ENCODE measurements at regions not wholly inside any gene's neighbourhood (a gene's known extent, or its start where the extent isn't known, plus 50 kb on each side); places are given as distances from the start of the nearest gene placed in this dataset.
"Not testable (repeated sequence)": the region's sequence is repeated elsewhere in the genome, so short reads cannot be mapped to it uniquely, and the experiment has no call there.

GRCh38 chr7:25437308-25437707 lies 209.0 kb upstream of the NPVF start:
- H3K27me3 Mint-ChIP-seq = peaks cover 5% of the 10 kb centered on the region
- H3K36me3 Mint-ChIP-seq = peaks cover 2% of the 10 kb centered on the region
- no peaks in the 10 kb centered on the region for H3K4me1 Mint-ChIP-seq
- peaks cover 19% of the 10 kb centered on the region for H3K9me3 Mint-ChIP-seq
- H3K4me3 Mint-ChIP-seq = no peak overlapping the region
- DNase-seq (ENCODE audit: low spot score in 2 of 2) = no peak
- ATAC-seq (ENCODE audit: low read depth) = no peak
- H3K27ac Mint-ChIP-seq = no peak overlapping the region

DNA sequence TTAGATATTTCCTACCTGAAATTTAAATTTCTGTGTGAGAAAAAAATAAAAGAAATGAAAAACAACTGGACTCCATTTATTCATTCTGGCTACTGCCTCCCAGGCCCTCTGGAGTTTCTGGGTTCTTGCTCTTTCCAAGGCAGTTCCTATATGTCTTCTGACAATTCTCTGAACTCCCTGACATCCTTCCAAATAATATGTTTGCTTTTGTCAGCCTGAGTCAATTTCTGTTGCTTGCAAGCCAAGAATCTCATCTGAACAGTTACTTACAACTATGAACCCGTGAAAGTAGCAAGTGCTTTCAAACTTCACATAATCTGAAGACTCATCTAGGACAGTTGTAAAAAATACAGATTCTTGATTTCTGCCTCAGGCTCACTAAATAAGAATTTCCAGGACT lies 216.7 kb upstream of the NPVF start:
- Mint-ChIP-seq H3K36me3 (peaks cover 9% of the 10 kb centered on the region), H3K4me3 (no peak overlapping the region), H3K4me1 (no peaks in the 10 kb centered on the region), H3K27me3 (peaks cover 11% of the 10 kb centered on the region), H3K9me3 (peaks cover 26% of the 10 kb centered on the region), H3K27ac (no peak overlapping the region)
- DNase-seq (ENCODE audit: low spot score in 2 of 2) (no peak), ATAC-seq (ENCODE audit: low read depth) (no peak)

DNA sequence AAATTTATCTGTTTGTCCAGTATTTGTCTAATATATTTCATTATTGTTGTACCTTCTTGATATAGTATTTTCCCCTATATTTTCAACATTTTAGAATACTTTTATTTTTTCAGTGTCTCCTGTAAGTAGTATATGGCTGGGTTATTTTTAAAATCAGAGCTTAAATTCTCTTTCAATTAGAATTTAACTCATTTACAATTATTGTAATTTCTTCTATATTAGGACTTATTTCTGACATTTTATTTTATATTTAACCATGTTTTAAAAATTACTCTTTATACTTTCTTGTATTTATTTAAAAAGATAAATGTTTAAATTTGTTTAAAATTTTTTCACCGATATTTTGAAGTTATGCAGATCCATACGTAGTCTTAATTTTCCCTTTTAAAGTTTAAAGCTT lies 220.0 kb upstream of the NPVF start:
- Mint-ChIP-seq H3K27ac (no peak overlapping the region), H3K4me1 (no peaks in the 10 kb centered on the region), H3K36me3 (peaks cover 1% of the 10 kb centered on the region), H3K4me3 (no peak overlapping the region), H3K9me3 (peaks cover 2% of the 10 kb centered on the region), H3K27me3 (peaks cover 4% of the 10 kb centered on the region)
- ATAC-seq (ENCODE audit: low read depth) (no peak), DNase-seq (ENCODE audit: low spot score in 2 of 2) (no peak)

DNA sequence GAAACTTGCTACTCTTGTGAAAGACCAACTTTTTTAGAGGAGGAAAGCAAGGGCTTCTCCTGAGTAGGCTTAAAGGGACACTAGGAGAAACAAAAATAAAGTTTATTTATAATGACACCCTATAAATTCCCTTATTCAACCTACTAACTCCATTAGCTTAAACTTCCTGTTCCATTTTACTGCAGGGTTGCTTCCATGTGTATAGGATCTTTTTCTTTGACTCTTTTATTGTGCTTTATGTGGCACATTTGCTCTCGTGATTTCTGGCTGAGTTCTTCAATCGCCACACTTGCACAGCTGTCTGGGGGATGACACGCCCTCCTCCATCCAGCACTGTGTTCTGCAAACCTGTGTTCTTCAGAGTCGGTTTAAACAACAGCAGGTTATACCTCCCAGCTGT lies 225.7 kb upstream of the NPVF start:
- H3K9me3 Mint-ChIP-seq = no peaks in the 10 kb centered on the region
- no peak overlapping the region for H3K4me3 Mint-ChIP-seq
- no peaks in the 10 kb centered on the region for H3K36me3 Mint-ChIP-seq
- ATAC-seq (ENCODE audit: low read depth) (no peak), DNase-seq (ENCODE audit: low spot score in 2 of 2) (no peak)
- H3K27ac Mint-ChIP-seq = no peak overlapping the region
- H3K4me1 Mint-ChIP-seq = peaks cover 8% of the 10 kb centered on the region
- peaks cover 2% of the 10 kb centered on the region for H3K27me3 Mint-ChIP-seq

DNA sequence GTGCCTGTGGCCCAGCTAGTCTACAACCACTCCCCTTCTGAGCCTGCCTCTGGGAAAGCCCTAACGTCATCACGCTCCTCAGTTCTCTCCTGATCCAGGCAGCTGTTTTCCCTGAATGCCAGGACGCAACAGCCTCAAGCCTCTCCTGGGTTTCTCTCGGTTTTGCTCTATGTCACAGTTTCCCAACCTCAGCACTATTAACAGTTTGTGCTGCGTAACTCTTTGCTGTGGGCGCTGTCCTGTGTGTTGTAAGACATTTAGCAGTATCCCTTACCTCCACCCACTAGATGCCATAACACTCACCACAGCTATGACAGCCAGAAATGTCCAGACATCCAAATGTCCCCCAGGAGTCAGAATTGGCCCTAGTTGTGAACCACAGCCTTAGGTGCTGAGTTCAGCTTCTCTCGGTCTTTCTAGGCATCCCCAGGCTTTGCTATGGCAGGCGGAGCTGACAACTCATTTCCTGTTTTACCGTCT lies 226.3 kb upstream of the NPVF start:
- Mint-ChIP-seq H3K4me1 (peaks cover 8% of the 10 kb centered on the region), H3K36me3 (no peaks in the 10 kb centered on the region), H3K4me3 (no peak overlapping the region), H3K9me3 (no peaks in the 10 kb centered on the region), H3K27ac (no peak overlapping the region), H3K27me3 (peaks cover 2% of the 10 kb centered on the region)
- ATAC-seq (ENCODE audit: low read depth) (no peak), DNase-seq (ENCODE audit: low spot score in 2 of 2) (no peak)

DNA sequence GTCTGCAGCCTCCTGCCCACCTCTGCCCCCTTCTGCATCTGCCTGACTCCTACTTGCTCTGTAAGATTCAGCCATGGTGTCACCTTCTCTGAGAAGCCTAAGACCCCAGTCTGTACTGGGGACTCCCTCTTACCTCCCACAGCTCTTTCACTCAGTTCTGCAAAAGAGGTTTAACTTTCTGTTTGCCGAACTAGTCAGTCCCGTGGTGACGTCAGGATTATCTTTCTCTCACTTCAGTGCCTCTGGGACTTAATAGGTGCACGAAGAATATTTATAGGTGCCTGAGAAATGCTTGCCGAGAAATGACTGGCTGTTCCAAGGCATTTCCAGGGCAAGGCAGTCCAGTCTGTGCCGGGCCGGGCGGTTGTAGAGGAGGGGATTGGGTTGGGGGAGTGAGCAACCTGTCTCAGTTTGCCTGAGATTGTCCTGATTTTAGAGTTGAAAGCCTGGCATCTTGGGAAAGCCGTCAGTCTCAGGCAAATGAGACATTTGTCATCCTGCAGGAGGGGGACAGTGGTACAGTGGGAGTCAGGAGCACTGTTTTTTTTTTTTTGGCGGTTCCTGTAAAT lies 227.5 kb upstream of the NPVF start:
- no peak overlapping the region for H3K27ac Mint-ChIP-seq
- no peak for DNase-seq (ENCODE audit: low spot score in 2 of 2)
- H3K4me1 Mint-ChIP-seq = peaks cover 8% of the 10 kb centered on the region
- no peak for ATAC-seq (ENCODE audit: low read depth)
- no peak overlapping the region for H3K4me3 Mint-ChIP-seq
- no peaks in the 10 kb centered on the region for H3K9me3 Mint-ChIP-seq
- H3K27me3 Mint-ChIP-seq = peaks cover 7% of the 10 kb centered on the region
- H3K36me3 Mint-ChIP-seq = no peaks in the 10 kb centered on the region

GRCh38 chr7:25456467-25457171 lies 228.3 kb upstream of the NPVF start:
- H3K4me1 Mint-ChIP-seq = peaks cover 8% of the 10 kb centered on the region

DNA sequence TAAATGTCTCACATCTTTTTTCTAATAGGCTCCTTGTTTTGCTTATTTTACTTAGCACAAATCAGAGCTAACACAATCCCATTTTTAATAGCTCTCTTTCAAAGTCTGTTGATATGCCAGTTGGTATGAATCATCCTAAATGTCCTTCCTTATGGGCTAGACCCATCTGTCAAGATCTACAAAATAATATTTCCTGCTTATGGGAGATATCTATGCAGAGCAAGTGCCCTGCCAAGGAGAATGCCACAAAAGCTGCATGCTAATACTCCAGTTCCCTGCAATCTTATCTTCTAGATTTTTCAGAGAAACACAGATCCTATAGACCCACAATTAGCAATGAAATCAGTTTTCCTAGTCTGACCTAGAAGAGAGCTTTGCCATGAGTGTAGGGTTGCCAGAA lies 230.8 kb upstream of the NPVF start:
- H3K9me3 Mint-ChIP-seq = no peaks in the 10 kb centered on the region
- DNase-seq (ENCODE audit: low spot score in 2 of 2) (no peak), ATAC-seq (ENCODE audit: low read depth) (no peak)
- no peaks in the 10 kb centered on the region for H3K36me3 Mint-ChIP-seq
- no peak overlapping the region for H3K27ac Mint-ChIP-seq
- H3K4me3 Mint-ChIP-seq = no peak overlapping the region
- peaks cover 18% of the 10 kb centered on the region for H3K27me3 Mint-ChIP-seq
- peaks cover 8% of the 10 kb centered on the region for H3K4me1 Mint-ChIP-seq

More at GRCh38 chr7:25456467-25457171, 228.3 kb upstream of the NPVF start:
- ATAC-seq (ENCODE audit: low read depth) (no peak), DNase-seq (ENCODE audit: low spot score in 2 of 2) (no peak)
- Mint-ChIP-seq H3K36me3 (no peaks in the 10 kb centered on the region), H3K4me3 (no peak overlapping the region), H3K27me3 (peaks cover 8% of the 10 kb centered on the region), H3K9me3 (no peaks in the 10 kb centered on the region), H3K27ac (no peak overlapping the region)

GRCh38 chr7:25460433-25460832 lies 232.1 kb upstream of the NPVF start:
- Mint-ChIP-seq H3K4me1 (no peaks in the 10 kb centered on the region), H3K36me3 (no peaks in the 10 kb centered on the region), H3K4me3 (no peak overlapping the region), H3K27ac (no peak overlapping the region), H3K9me3 (no peaks in the 10 kb centered on the region), H3K27me3 (peaks cover 18% of the 10 kb centered on the region)
- DNase-seq (ENCODE audit: low spot score in 2 of 2) (no peak), ATAC-seq (ENCODE audit: low read depth) (no peak)

- no peak for DNase-seq (ENCODE audit: low spot score in 2 of 2)
- Mint-ChIP-seq H3K4me3 (no peak overlapping the region), H3K9me3 (no peaks in the 10 kb centered on the region), H3K27me3 (peaks cover 16% of the 10 kb centered on the region), H3K4me1 (no peaks in the 10 kb centered on the region), H3K36me3 (no peaks in the 10 kb centered on the region), H3K27ac (no peak overlapping the region)
- ATAC-seq (ENCODE audit: low read depth) = no peak
Observed at GRCh38 chr7:25469669-25470068, 241.4 kb upstream of the NPVF start.

GRCh38 chr7:25476863-25477499 lies 248.7 kb upstream of the NPVF start:
- no peaks in the 10 kb centered on the region for H3K4me1 Mint-ChIP-seq
- H3K27ac Mint-ChIP-seq = no peak overlapping the region
- no peaks in the 10 kb centered on the region for H3K9me3 Mint-ChIP-seq
- DNase-seq (ENCODE audit: low spot score in 2 of 2) = no peak
- ATAC-seq (ENCODE audit: low read depth) = no peak
- no peak overlapping the region for H3K4me3 Mint-ChIP-seq
- no peaks in the 10 kb centered on the region for H3K36me3 Mint-ChIP-seq
- peaks cover 24% of the 10 kb centered on the region for H3K27me3 Mint-ChIP-seq

GRCh38 chr7:25478221-25478620 lies 249.9 kb upstream of the NPVF start:
- H3K9me3 Mint-ChIP-seq; H3K36me3 Mint-ChIP-seq; H3K4me3 Mint-ChIP-seq; ATAC-seq (ENCODE audit: low read depth); H3K4me1 Mint-ChIP-seq; DNase-seq (ENCODE audit: low spot score in 2 of 2); H3K27ac Mint-ChIP-seq: not testable (repeated sequence)
- H3K27me3 Mint-ChIP-seq = peaks cover 22% of the 10 kb centered on the region

DNA sequence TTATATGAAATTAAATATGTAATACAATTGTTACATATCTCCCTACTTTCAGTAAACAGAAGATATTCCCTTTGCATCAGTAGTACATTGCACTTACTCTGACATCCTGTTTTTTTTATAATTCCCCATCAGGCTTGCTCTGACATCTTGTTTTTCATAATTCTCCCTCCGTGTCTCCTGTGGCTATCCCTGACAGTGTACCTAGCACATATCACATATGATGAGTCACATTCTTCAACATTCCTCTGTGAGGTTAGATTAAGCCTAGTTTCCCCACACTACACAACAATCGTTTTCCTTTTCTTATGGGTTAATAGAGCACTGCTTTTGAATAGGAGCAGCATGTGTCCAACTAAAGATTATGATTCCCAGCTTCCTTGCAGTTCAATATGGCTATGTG lies 250.6 kb upstream of the NPVF start:
- Mint-ChIP-seq H3K9me3 (no peaks in the 10 kb centered on the region), H3K4me1 (peaks cover 3% of the 10 kb centered on the region), H3K36me3 (no peaks in the 10 kb centered on the region), H3K27me3 (peaks cover 21% of the 10 kb centered on the region), H3K27ac (no peak overlapping the region), H3K4me3 (no peak overlapping the region)
- DNase-seq (ENCODE audit: low spot score in 2 of 2) = no peak
- no peak for ATAC-seq (ENCODE audit: low read depth)

- peaks cover 19% of the 10 kb centered on the region for H3K27me3 Mint-ChIP-seq
- ATAC-seq (ENCODE audit: low read depth) = no peak
- H3K9me3 Mint-ChIP-seq = no peaks in the 10 kb centered on the region
- H3K36me3 Mint-ChIP-seq = no peaks in the 10 kb centered on the region
- no peak overlapping the region for H3K4me3 Mint-ChIP-seq
- peaks cover 3% of the 10 kb centered on the region for H3K4me1 Mint-ChIP-seq
- H3K27ac Mint-ChIP-seq = no peak overlapping the region
- no peak for DNase-seq (ENCODE audit: low spot score in 2 of 2)
Observed at GRCh38 chr7:25481891-25482290, 253.6 kb upstream of the NPVF start.
